ENCODE measurements at regions not wholly inside any gene's neighbourhood (a gene's known extent, or its start where the extent isn't known, plus 50 kb on each side); places are given as distances from the start of the nearest gene placed in this dataset.

GRCh38 chr5:118678746-118679145, 309.6 kb downstream of the DTWD2 start:
- Mint-ChIP-seq H3K36me3 (ENCODE audit: low read depth) (peaks cover 4% of the 10 kb centered on the region), H3K27me3 (ENCODE audit: low read depth) (no peaks in the 10 kb centered on the region), H3K27ac (ENCODE audit: unreplicated experiment) (no peak overlapping the region), H3K9me3 (peaks cover 11% of the 10 kb centered on the region), H3K4me3 (no peak overlapping the region), H3K4me1 (peaks cover 26% of the 10 kb centered on the region)
- no peak for TF ChIP-seq CTCF (conservative IDR thresholded peaks at IDR 0.05)
- no peak for DNase-seq (ENCODE audit: low read depth, low spot score)

DNA sequence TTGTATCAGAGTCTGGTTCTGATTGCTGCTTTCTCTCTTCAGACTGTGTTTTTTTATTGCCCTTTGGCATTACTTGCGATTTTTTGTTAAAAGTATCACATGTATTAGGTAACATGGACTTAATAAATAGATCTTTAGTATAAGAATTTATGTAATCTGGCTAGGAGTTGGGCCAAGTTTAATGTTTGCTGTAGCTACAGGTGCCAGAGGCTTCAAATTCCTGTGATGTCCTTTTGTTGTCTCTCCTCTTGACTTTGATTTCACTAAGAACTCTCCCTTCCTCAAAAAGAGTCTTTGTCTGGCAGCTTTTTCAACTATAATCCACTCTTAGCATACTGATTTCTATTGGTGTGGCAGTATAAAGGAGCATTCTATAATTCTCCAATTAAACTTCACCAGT, 313.1 kb downstream of the DTWD2 start:
- Mint-ChIP-seq H3K36me3 (ENCODE audit: low read depth) (peaks cover 9% of the 10 kb centered on the region), H3K4me1 (peaks cover 26% of the 10 kb centered on the region), H3K27ac (ENCODE audit: unreplicated experiment) (no peak overlapping the region), H3K4me3 (no peak overlapping the region), H3K9me3 (peaks cover 23% of the 10 kb centered on the region), H3K27me3 (ENCODE audit: low read depth) (no peaks in the 10 kb centered on the region)
- no peak for DNase-seq (ENCODE audit: low read depth, low spot score)
- TF ChIP-seq CTCF (conservative IDR thresholded peaks at IDR 0.05): no peak

GRCh38 chr5:118657576-118657975, 330.8 kb downstream of the DTWD2 start:
- Mint-ChIP-seq H3K4me1 (no peaks in the 10 kb centered on the region), H3K9me3 (peaks cover 26% of the 10 kb centered on the region), H3K27ac (ENCODE audit: unreplicated experiment) (no peak overlapping the region), H3K36me3 (ENCODE audit: low read depth) (peaks cover 30% of the 10 kb centered on the region), H3K4me3 (no peak overlapping the region), H3K27me3 (ENCODE audit: low read depth) (no peaks in the 10 kb centered on the region)
- TF ChIP-seq CTCF (conservative IDR thresholded peaks at IDR 0.05): no peak
- no peak for DNase-seq (ENCODE audit: low read depth, low spot score)

DNA sequence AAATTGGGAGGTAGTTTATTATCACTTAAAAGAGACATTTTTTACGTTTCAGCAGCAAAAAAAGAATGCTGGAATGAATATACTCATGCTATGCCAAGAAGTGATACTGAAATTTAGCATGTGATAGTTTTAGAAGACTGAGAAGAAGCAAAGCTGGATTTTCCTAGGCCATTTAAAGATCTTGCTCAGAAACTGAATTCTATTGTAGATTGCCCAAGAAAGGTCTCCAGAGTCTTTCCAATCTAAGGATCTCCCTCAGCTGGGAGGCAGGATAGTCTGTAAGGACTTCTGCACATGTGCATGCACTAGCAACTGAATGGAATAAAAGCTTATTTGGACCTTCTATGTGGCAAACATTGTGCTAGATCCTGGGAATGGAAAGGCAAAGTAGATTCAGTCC, 334.5 kb downstream of the DTWD2 start:
- no peak for TF ChIP-seq CTCF (conservative IDR thresholded peaks at IDR 0.05)
- H3K27ac Mint-ChIP-seq (ENCODE audit: unreplicated experiment): no peak overlapping the region
- H3K9me3 Mint-ChIP-seq: peaks cover 15% of the 10 kb centered on the region
- H3K4me3 Mint-ChIP-seq: no peak overlapping the region
- no peak for DNase-seq (ENCODE audit: low read depth, low spot score)
- peaks cover 20% of the 10 kb centered on the region for H3K36me3 Mint-ChIP-seq (ENCODE audit: low read depth)
- no peaks in the 10 kb centered on the region for H3K27me3 Mint-ChIP-seq (ENCODE audit: low read depth)
- peaks cover 6% of the 10 kb centered on the region for H3K4me1 Mint-ChIP-seq

GRCh38 chr5:118653183-118653582, 335.2 kb downstream of the DTWD2 start:
- Mint-ChIP-seq H3K9me3 (peaks cover 13% of the 10 kb centered on the region), H3K27ac (ENCODE audit: unreplicated experiment) (no peak overlapping the region), H3K4me3 (no peak overlapping the region), H3K36me3 (ENCODE audit: low read depth) (peaks cover 17% of the 10 kb centered on the region), H3K27me3 (ENCODE audit: low read depth) (no peaks in the 10 kb centered on the region), H3K4me1 (peaks cover 7% of the 10 kb centered on the region)
- no peak for DNase-seq (ENCODE audit: low read depth, low spot score)
- TF ChIP-seq CTCF (conservative IDR thresholded peaks at IDR 0.05): no peak

GRCh38 chr5:118651002-118651401, 337.3 kb downstream of the DTWD2 start:
- Mint-ChIP-seq H3K9me3 (peaks cover 9% of the 10 kb centered on the region), H3K4me3 (no peak overlapping the region), H3K36me3 (ENCODE audit: low read depth) (peaks cover 4% of the 10 kb centered on the region), H3K27me3 (ENCODE audit: low read depth) (no peaks in the 10 kb centered on the region), H3K27ac (ENCODE audit: unreplicated experiment) (no peak overlapping the region), H3K4me1 (peaks cover 7% of the 10 kb centered on the region)
- no peak for TF ChIP-seq CTCF (conservative IDR thresholded peaks at IDR 0.05)
- DNase-seq (ENCODE audit: low read depth, low spot score): no peak

All from neural crest cell (in vitro differentiated cells).